Suprapubic skin (tissue), 3 donors: ENCODE measurements at regions not wholly inside any gene's neighbourhood (a gene's known extent, or its start where the extent isn't known, plus 50 kb on each side); places are given as distances from the start of the nearest gene placed in this dataset.

Experiments used
- EP300 ChIP-seq: sonication (generic); formaldehyde crosslinking; IDR thresholded peaks from one replicate; pipeline ENCODE4 v1.6.1; 2017; ENCODE audit warnings: antibody characterized with exemption
- TF ChIP-seq, protein P1 (sequence below), 2 donors: fragments of 200-600 bp in 1 of 2; fragments of 450-650 bp in 1 of 2; sonication (generic) in 1 of 2; IDR thresholded peaks; one replicate each; pipeline ENCODE4 v1.5.1; 2016 to 2019; ENCODE audit warnings: antibody characterized with exemption in 2 of 2, mild to moderate bottlenecking in 1 of 2, moderate library complexity in 1 of 2

DNA sequence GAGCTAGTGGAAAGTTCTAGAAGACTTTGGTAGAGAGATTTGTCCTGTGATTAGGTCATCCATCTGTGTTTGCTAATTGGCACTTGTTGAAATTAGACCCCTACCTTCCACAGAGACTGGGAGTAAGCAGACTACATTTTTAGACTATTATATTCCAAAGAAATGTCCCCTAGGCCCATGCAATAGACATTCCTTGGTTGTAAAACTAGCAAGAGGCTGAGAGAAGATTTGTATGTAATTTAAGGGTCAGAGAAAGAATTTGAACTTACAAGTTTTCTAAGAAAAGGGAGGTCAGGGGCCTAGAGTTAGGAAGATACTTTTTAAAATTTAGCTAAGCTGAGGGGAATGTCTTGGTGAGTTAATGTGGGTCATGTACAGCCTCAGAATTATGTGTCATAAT is 470.7 kb upstream of the SLITRK1 start:
- TF ChIP-seq, protein P1, sequence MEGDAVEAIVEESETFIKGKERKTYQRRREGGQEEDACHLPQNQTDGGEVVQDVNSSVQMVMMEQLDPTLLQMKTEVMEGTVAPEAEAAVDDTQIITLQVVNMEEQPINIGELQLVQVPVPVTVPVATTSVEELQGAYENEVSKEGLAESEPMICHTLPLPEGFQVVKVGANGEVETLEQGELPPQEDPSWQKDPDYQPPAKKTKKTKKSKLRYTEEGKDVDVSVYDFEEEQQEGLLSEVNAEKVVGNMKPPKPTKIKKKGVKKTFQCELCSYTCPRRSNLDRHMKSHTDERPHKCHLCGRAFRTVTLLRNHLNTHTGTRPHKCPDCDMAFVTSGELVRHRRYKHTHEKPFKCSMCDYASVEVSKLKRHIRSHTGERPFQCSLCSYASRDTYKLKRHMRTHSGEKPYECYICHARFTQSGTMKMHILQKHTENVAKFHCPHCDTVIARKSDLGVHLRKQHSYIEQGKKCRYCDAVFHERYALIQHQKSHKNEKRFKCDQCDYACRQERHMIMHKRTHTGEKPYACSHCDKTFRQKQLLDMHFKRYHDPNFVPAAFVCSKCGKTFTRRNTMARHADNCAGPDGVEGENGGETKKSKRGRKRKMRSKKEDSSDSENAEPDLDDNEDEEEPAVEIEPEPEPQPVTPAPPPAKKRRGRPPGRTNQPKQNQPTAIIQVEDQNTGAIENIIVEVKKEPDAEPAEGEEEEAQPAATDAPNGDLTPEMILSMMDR (IDR thresholded peaks at IDR 0.05): no peak
- TF ChIP-seq EP300: no peak
